ENCODE measurements at regions not wholly inside any gene's neighbourhood (a gene's known extent, or its start where the extent isn't known, plus 50 kb on each side); places are given as distances from the start of the nearest gene placed in this dataset.

DNA sequence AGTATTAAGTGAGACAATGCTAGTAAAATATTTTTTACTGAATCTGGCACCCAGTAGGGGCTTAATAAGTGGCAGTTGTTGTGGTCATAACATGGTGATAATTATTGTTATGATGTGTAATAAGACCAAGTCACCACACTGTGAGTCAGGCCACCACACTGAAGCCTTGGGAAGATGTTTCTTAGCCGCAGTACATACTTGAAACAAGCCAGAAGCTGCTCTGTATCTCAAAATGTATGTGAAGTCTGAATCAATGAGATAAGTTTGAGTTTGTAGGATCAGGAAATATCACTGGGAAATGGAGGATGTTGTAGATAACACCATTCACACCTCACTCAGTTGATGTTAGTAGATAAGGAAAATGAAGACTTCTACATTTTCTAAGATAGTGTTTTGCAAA is 51.3 kb upstream of the PTPN3 start:
- no peak overlapping the region for H3K27ac ChIP-seq (ENCODE audit: low read depth, low read length)
- no peaks in the 10 kb centered on the region for H3K27me3 ChIP-seq (ENCODE audit: control insufficient read depth in 3 of 3, insufficient read depth in 3 of 3, low read length in 3 of 3)
- H3K9ac ChIP-seq (ENCODE audit: low read depth in 1 of 3, low read length in 3 of 3) = no peak overlapping the region
- H3K4me3 ChIP-seq (ENCODE audit: low read length in 3 of 3) = no peak overlapping the region
- H3K4me1 ChIP-seq (ENCODE audit: control insufficient read depth in 3 of 3, insufficient read depth in 3 of 3, low read length in 3 of 3) = no peaks in the 10 kb centered on the region
- peaks cover 0 to 5% (median 0%) of the 10 kb centered on the region in 3 donors for H3K9me3 ChIP-seq (ENCODE audit: control insufficient read depth in 3 of 3, low read length in 3 of 3)
- no peaks in the 10 kb centered on the region for H3K36me3 ChIP-seq (ENCODE audit: control insufficient read depth in 3 of 3, insufficient read depth in 3 of 3, low read length in 3 of 3)

DNA sequence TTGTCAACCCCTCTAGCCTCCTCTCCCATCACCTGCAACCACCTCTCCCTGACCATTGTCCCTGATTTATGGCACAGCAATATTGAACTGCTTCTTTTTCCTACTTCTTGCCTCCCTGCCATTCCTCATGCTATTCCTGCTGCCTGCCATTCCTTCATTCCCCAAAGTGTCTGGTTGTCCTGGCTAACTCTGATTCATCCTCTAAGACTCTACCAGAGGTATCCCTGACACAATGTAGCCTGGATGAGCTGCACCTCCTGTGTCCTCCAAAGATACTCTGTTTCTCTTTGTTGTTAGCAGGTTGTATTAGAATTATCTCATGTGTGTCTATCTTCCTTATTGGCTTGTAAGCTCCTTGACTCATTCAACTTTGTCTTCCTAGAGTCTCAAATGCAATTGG is 53.5 kb upstream of the PTPN3 start:
- peaks cover 0 to 5% (median 0%) of the 10 kb centered on the region in 3 donors for H3K9me3 ChIP-seq (ENCODE audit: control insufficient read depth in 3 of 3, low read length in 3 of 3)
- no peak overlapping the region for H3K4me3 ChIP-seq (ENCODE audit: low read length in 3 of 3)
- no peaks in the 10 kb centered on the region for H3K27me3 ChIP-seq (ENCODE audit: control insufficient read depth in 3 of 3, insufficient read depth in 3 of 3, low read length in 3 of 3)
- H3K9ac ChIP-seq (ENCODE audit: low read depth in 1 of 3, low read length in 3 of 3) = no peak overlapping the region
- H3K27ac ChIP-seq (ENCODE audit: low read depth, low read length) = no peak overlapping the region
- H3K4me1 ChIP-seq (ENCODE audit: control insufficient read depth in 3 of 3, insufficient read depth in 3 of 3, low read length in 3 of 3) = peaks cover 0 to 3% (median 0%) of the 10 kb centered on the region in 3 donors
- H3K36me3 ChIP-seq (ENCODE audit: control insufficient read depth in 3 of 3, insufficient read depth in 3 of 3, low read length in 3 of 3) = no peaks in the 10 kb centered on the region

DNA sequence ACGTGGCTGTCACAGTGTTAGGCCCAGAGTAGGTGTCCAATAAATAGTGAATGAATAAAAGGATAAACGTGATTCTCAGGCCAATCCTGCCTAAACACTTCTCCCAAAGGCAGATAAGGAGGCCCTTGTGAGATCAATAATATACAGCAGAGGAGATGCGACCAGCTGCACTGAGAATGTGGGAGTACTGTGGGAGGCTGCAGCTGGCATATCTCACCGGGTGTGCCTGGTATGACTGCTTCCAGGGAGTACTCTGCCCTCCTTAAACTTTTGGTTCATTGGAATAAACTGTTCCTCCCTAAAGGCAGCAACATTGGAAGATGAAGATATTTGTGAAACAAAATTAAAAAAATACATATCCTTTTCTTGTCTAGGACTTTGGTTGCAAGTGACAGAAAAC is 57.1 kb upstream of the PTPN3 start:
- H3K27ac ChIP-seq (ENCODE audit: low read depth, low read length) = no peak overlapping the region
- peaks cover under 1 to 14% (median 8%) of the 10 kb centered on the region in 3 donors for H3K4me1 ChIP-seq (ENCODE audit: control insufficient read depth in 3 of 3, insufficient read depth in 3 of 3, low read length in 3 of 3)
- no peaks in the 10 kb centered on the region for H3K36me3 ChIP-seq (ENCODE audit: control insufficient read depth in 3 of 3, insufficient read depth in 3 of 3, low read length in 3 of 3)
- no peak overlapping the region for H3K4me3 ChIP-seq (ENCODE audit: low read length in 3 of 3)
- no peak overlapping the region for H3K9ac ChIP-seq (ENCODE audit: low read depth in 1 of 3, low read length in 3 of 3)
- H3K27me3 ChIP-seq (ENCODE audit: control insufficient read depth in 3 of 3, insufficient read depth in 3 of 3, low read length in 3 of 3) = no peaks in the 10 kb centered on the region
- no peaks in the 10 kb centered on the region for H3K9me3 ChIP-seq (ENCODE audit: control insufficient read depth in 3 of 3, low read length in 3 of 3)

DNA sequence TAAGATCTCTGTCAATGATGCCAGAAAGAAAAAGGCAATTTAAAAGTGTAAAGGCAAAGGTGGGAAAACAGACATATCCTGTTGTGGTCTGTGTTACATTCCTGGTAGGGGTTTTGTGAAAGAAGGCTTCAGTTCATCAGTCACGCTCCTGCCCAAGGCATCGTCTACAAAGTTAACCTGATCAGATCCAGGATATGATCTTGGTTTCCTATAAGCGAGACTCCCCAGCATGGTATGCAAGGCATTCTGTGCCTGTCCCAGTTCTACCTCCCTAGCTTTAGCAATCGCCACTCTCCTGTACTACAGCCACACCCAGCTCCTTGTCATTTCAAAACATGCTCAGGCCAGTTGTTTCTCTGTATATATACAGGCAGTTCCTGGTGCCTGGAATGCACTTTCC is 58.0 kb upstream of the PTPN3 start:
- no peaks in the 10 kb centered on the region for H3K9me3 ChIP-seq (ENCODE audit: control insufficient read depth in 3 of 3, low read length in 3 of 3)

DNA sequence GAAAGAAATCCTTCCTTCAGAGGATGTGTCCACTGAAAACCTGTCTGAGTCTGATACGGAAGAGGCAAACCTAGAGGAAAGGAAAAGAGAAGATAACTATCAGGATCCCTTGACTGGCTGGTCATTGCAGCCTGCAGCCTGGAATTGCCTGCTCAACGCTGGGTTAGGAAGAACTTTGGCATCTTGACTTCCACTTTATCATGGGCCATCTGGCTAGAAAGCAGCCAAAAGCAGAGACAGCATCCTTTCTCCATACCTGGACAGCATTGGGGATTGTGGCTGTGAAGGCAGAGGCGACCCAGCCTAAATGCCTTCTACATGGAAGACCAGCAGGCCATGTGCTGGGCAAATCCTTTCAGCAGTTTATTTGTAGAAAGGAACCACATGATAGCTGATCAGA is 58.7 kb upstream of the PTPN3 start:
- H3K4me3 ChIP-seq (ENCODE audit: low read length in 3 of 3) = no peak overlapping the region
- H3K9me3 ChIP-seq (ENCODE audit: control insufficient read depth in 3 of 3, low read length in 3 of 3) = no peaks in the 10 kb centered on the region
- no peak overlapping the region for H3K27ac ChIP-seq (ENCODE audit: low read depth, low read length)
- peaks cover 8 to 26% (median 16%) of the 10 kb centered on the region in 3 donors for H3K4me1 ChIP-seq (ENCODE audit: control insufficient read depth in 3 of 3, insufficient read depth in 3 of 3, low read length in 3 of 3)
- no peak overlapping the region for H3K9ac ChIP-seq (ENCODE audit: low read depth in 1 of 3, low read length in 3 of 3)
- H3K27me3 ChIP-seq (ENCODE audit: control insufficient read depth in 3 of 3, insufficient read depth in 3 of 3, low read length in 3 of 3) = no peaks in the 10 kb centered on the region
- H3K36me3 ChIP-seq (ENCODE audit: control insufficient read depth in 3 of 3, insufficient read depth in 3 of 3, low read length in 3 of 3) = no peaks in the 10 kb centered on the region

More for the DNA sequence above, 58.0 kb upstream of the PTPN3 start:
- no peak overlapping the region for H3K27ac ChIP-seq (ENCODE audit: low read depth, low read length)
- H3K4me1 ChIP-seq (ENCODE audit: control insufficient read depth in 3 of 3, insufficient read depth in 3 of 3, low read length in 3 of 3) = peaks cover 6 to 23% (median 14%) of the 10 kb centered on the region in 3 donors
- no peak overlapping the region for H3K9ac ChIP-seq (ENCODE audit: low read depth in 1 of 3, low read length in 3 of 3)
- no peaks in the 10 kb centered on the region for H3K27me3 ChIP-seq (ENCODE audit: control insufficient read depth in 3 of 3, insufficient read depth in 3 of 3, low read length in 3 of 3)
- no peaks in the 10 kb centered on the region for H3K36me3 ChIP-seq (ENCODE audit: control insufficient read depth in 3 of 3, insufficient read depth in 3 of 3, low read length in 3 of 3)
- H3K4me3 ChIP-seq (ENCODE audit: low read length in 3 of 3) = no peak overlapping the region

DNA sequence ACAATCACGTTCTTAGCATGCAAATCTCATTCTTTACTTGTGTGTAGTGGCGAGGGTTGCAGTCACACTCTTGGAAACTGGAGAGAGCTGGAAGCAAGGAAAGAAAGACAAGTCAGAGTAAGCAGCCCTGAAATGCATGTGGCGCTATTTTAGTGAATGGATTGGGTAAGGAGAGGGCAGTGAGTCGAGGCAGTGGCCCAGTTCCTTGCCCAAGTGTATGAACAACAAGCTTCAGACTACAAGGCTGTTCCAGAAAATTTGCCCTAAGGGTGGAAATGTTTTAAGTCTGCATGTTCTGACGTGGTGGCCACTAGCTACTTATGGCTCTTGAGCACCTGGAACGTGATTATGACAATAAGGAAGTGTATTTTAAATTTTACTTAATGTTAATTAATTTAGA is 59.4 kb upstream of the PTPN3 start:
- Histone ChIP-seq H3K4me3 (ENCODE audit: low read length in 3 of 3) (no peak overlapping the region), H3K27me3 (ENCODE audit: control insufficient read depth in 3 of 3, insufficient read depth in 3 of 3, low read length in 3 of 3) (no peaks in the 10 kb centered on the region), H3K4me1 (ENCODE audit: control insufficient read depth in 3 of 3, insufficient read depth in 3 of 3, low read length in 3 of 3) (peaks cover 8 to 26% (median 16%) of the 10 kb centered on the region in 3 donors), H3K9me3 (ENCODE audit: control insufficient read depth in 3 of 3, low read length in 3 of 3) (no peaks in the 10 kb centered on the region), H3K36me3 (ENCODE audit: control insufficient read depth in 3 of 3, insufficient read depth in 3 of 3, low read length in 3 of 3) (no peaks in the 10 kb centered on the region), H3K9ac (ENCODE audit: low read depth in 1 of 3, low read length in 3 of 3) (no peak overlapping the region), H3K27ac (ENCODE audit: low read depth, low read length) (no peak overlapping the region)

DNA sequence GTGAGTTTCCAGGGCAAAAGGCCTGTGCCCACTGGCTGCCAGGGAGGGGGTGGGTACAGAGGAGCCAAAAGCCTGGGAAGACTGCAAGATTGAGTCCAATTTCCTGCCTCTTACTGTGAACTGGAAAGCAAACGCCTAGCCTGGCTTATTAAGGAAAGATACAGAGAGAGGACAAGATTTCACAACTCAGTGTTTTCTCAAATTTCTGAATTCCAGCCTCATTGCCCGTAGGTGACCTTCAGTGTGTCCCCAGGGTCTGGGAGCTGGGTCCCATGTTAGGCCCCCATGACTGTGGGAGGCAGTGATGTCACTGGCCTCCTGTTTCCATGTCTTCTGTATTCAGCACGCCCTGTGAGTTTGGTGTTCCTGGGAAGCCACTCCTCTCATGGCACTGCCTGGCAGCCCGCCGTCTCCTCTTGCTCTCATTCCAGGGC is 60.6 kb upstream of the PTPN3 start:
- H3K36me3 ChIP-seq (ENCODE audit: control insufficient read depth in 3 of 3, insufficient read depth in 3 of 3, low read length in 3 of 3) = no peaks in the 10 kb centered on the region
- H3K4me1 ChIP-seq (ENCODE audit: control insufficient read depth in 3 of 3, insufficient read depth in 3 of 3, low read length in 3 of 3) = peaks cover 8 to 26% (median 16%) of the 10 kb centered on the region in 3 donors
- H3K27me3 ChIP-seq (ENCODE audit: control insufficient read depth in 3 of 3, insufficient read depth in 3 of 3, low read length in 3 of 3) = no peaks in the 10 kb centered on the region
- H3K4me3 ChIP-seq (ENCODE audit: low read length in 3 of 3) = no peak overlapping the region
- H3K9ac ChIP-seq (ENCODE audit: low read depth in 1 of 3, low read length in 3 of 3) = no peak overlapping the region
- no peaks in the 10 kb centered on the region for H3K9me3 ChIP-seq (ENCODE audit: control insufficient read depth in 3 of 3, low read length in 3 of 3)
- no peak overlapping the region for H3K27ac ChIP-seq (ENCODE audit: low read depth, low read length)

DNA sequence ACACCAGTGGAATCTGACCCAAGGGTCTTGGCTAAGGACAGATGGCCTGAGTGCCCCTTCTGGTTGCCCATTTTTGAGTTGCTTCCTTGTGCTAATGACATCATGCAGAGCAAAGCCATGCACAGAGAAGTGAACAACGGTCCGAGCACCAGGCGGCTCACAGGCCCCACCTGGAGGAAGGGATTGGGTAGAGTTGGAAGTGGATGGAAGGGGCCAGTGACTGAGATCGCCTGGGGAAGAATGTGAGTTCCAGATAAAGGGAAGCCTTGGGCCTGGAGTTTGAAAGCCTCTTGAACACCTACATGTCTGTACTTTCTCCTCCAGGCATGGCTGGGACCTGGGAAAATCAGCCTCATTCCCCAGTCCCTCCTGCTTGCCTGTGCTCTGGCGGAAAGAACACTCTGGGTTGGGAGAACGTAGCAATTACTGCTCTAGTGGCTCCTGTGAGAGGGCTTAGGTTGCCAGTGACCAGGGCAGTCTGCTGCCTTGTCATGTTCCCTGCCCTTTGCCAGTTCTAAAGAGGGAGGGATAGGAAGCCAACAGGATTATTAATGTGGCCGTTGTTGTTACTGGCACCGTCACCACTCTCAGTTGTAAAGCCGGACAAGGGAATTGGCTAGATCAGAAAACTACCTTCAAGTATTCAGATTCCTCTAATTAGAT is 62.5 kb upstream of the PTPN3 start:
- Histone ChIP-seq H3K4me3 (ENCODE audit: low read length in 3 of 3) (peak overlapping the region in 2 of 3 donors; percentile 41 to 46), H3K9ac (ENCODE audit: low read depth in 1 of 3, low read length in 3 of 3) (peak overlapping the region; percentile 23 to 68 (median 36)), H3K27me3 (ENCODE audit: control insufficient read depth in 3 of 3, insufficient read depth in 3 of 3, low read length in 3 of 3) (no peaks in the 10 kb centered on the region), H3K36me3 (ENCODE audit: control insufficient read depth in 3 of 3, insufficient read depth in 3 of 3, low read length in 3 of 3) (no peaks in the 10 kb centered on the region), H3K27ac (ENCODE audit: low read depth, low read length) (peak overlapping the region; percentile 75), H3K9me3 (ENCODE audit: control insufficient read depth in 3 of 3, low read length in 3 of 3) (no peaks in the 10 kb centered on the region), H3K4me1 (ENCODE audit: control insufficient read depth in 3 of 3, insufficient read depth in 3 of 3, low read length in 3 of 3) (peaks cover 8 to 26% (median 16%) of the 10 kb centered on the region in 3 donors)

DNA sequence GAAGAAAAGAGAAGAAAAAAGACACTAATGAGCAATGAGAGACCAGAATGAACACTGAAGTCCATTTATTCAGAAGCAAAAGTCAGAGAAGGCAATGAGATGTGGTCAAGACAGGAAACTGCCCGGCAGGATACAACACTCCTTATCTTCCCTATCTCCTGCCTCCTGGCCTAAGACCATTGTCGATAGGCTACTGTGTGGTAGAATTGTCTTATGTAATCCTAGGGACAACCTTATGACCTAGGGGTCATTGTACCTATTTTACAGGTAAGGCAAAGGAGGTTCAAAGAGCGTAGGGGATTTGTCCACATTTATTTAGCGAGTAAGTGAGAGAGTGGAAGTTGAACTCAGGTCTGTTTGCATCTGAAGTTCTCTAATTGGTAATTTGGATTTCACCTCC is 63.0 kb upstream of the PTPN3 start:
- Histone ChIP-seq H3K36me3 (ENCODE audit: control insufficient read depth in 3 of 3, insufficient read depth in 3 of 3, low read length in 3 of 3) (no peaks in the 10 kb centered on the region), H3K9me3 (ENCODE audit: control insufficient read depth in 3 of 3, low read length in 3 of 3) (no peaks in the 10 kb centered on the region), H3K9ac (ENCODE audit: low read depth in 1 of 3, low read length in 3 of 3) (no peak overlapping the region), H3K4me1 (ENCODE audit: control insufficient read depth in 3 of 3, insufficient read depth in 3 of 3, low read length in 3 of 3) (peaks cover 8 to 23% (median 16%) of the 10 kb centered on the region in 3 donors), H3K27me3 (ENCODE audit: control insufficient read depth in 3 of 3, insufficient read depth in 3 of 3, low read length in 3 of 3) (no peaks in the 10 kb centered on the region), H3K27ac (ENCODE audit: low read depth, low read length) (peak overlapping the region; percentile 75), H3K4me3 (ENCODE audit: low read length in 3 of 3) (peak overlapping the region in 1 of 3 donors; percentile 46)

DNA sequence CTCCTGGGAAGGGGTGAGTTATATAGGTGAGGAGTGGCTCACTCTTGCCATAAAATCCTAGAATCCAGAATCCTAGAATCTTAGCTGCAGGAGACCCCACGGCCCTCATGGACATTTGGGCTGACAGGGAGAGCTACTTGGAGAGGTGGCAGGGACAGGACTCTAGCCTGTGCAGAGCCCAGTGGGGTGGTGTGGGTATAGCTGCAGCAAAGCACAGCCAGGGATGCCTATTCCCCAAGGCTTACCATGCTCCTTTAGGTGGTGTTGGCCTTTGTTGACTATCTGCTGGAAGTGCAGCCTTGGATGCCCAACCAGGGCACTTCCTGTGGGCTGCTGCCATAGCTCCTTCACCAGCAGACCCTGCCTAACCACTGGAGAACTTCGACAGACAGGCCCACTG is 70.0 kb upstream of the PTPN3 start:
- H3K4me3 ChIP-seq (ENCODE audit: low read length in 3 of 3) = no peak overlapping the region
- H3K4me1 ChIP-seq (ENCODE audit: control insufficient read depth in 3 of 3, insufficient read depth in 3 of 3, low read length in 3 of 3) = no peaks in the 10 kb centered on the region
- H3K9me3 ChIP-seq (ENCODE audit: control insufficient read depth in 3 of 3, low read length in 3 of 3) = no peaks in the 10 kb centered on the region
- no peaks in the 10 kb centered on the region for H3K36me3 ChIP-seq (ENCODE audit: control insufficient read depth in 3 of 3, insufficient read depth in 3 of 3, low read length in 3 of 3)
- H3K9ac ChIP-seq (ENCODE audit: low read depth in 1 of 3, low read length in 3 of 3) = no peak overlapping the region
- peaks cover 0 to 5% (median 3%) of the 10 kb centered on the region in 3 donors for H3K27me3 ChIP-seq (ENCODE audit: control insufficient read depth in 3 of 3, insufficient read depth in 3 of 3, low read length in 3 of 3)
- H3K27ac ChIP-seq (ENCODE audit: low read depth, low read length) = no peak overlapping the region
